Activated T-helper 1 cell treated with anti-CD3 and anti-CD28 coated beads, Interleukin-12 subunit alpha, Interleukin-12 subunit beta, Interleukin-2, Interleukin-4 antibody, amounts not matched to agents 30 ng/mL and 10 ng/mL and 1 ng/mL, durations not matched to agents 14 hours and 24 hours and 36 hours (primary cell): ENCODE measurements at regions not wholly inside any gene's neighbourhood (a gene's known extent, or its start where the extent isn't known, plus 50 kb on each side); places are given as distances from the start of the nearest gene placed in this dataset.

Experiments
- DNase-seq: peaks from one replicate; pipeline ENCODE4 v3.0.0; 2021; ENCODE audit warnings: low spot score
- H3K27ac Mint-ChIP-seq: one replicate; pipeline ENCODE4 v1.8.0; 2021; ENCODE audit warnings: mild to moderate bottlenecking, mixed read lengths
- H3K27me3 Mint-ChIP-seq: one replicate; pipeline ENCODE4 v1.8.0; 2022; ENCODE audit warnings: mild to moderate bottlenecking, moderate library complexity, mixed read lengths; ENCODE audit not compliant: insufficient read depth
- H3K36me3 Mint-ChIP-seq: one replicate; pipeline ENCODE4 v1.8.0; 2021; ENCODE audit warnings: low read depth, mixed read lengths
- H3K4me1 Mint-ChIP-seq: one replicate; pipeline ENCODE4 v1.8.0; 2021; ENCODE audit warnings: low read depth, mixed read lengths
- H3K4me3 Mint-ChIP-seq: one replicate; pipeline ENCODE4 v1.8.0; 2021; ENCODE audit warnings: mild to moderate bottlenecking, moderate library complexity, mixed read lengths
- H3K9me3 Mint-ChIP-seq: one replicate; pipeline ENCODE4 v1.8.0; 2021; ENCODE audit warnings: mixed read lengths
- intact Hi-C: fragments of 100-400 bp; cut with micrococcal nuclease; formaldehyde crosslinking; loops from one replicate; pipeline ENCODE4 v1.15.1; 2024

DNA sequence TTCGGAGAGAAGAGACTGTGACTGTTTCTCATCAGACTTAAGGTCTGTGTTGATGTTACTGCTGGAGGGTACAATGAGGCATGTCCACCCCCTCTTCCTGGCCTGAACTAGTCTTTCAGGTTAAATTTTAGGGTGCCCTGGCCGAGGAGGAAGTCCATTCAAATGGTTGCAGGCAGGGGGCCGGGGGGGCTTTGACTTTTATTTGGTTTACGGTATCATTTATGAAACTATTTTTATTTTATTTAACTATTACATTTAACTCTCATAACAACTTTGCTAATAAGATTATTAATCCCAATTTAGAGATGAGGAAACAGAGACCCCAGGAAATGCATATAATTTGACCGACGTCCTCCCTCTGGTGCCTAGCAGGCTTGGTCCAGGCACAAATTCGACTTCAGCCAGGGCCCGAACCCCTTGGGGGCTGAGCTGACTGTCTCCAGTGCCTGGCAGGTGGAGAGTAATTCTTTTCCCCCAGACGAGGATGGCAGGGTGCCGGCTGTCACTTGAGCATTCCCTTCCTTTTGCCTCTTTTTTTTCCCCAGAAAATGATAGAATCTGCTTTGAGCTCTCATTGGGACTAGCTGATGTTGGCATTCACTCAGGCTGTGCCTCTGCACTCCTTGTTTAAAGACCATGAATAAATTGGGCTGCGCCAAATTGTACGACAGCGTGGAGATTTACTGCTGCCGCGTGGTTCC, 255.3 kb upstream of the SALL3 start:
- no peaks in the 10 kb centered on the region for H3K4me1 Mint-ChIP-seq
- H3K9me3 Mint-ChIP-seq = no peaks in the 10 kb centered on the region
- no peak for DNase-seq
- H3K27me3 Mint-ChIP-seq = peaks cover 4% of the 10 kb centered on the region
- no peak overlapping the region for H3K4me3 Mint-ChIP-seq
- intact Hi-C loops = no loop called here
- no peak overlapping the region for H3K27ac Mint-ChIP-seq
- no peaks in the 10 kb centered on the region for H3K36me3 Mint-ChIP-seq

DNA sequence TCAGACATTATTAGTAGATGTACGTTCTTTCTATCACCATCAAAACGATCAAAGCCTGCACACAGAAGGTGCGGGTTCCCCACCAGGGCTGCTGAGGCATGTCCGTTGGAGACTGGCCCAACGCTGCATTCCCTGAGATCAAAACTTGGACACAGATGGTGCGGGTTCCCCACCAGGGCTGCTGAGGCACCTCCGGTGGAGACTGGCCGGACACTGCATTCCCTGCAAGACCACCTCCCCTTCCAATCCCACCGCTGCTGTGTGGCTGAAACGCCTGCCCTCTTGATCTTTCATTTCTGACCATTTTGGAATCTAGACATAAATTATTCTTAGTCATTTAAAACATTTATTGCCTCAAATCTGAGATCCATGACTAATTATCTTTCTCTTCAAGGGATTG, 254.2 kb upstream of the SALL3 start:
- H3K4me1 Mint-ChIP-seq = no peaks in the 10 kb centered on the region
- H3K27me3 Mint-ChIP-seq = peaks cover 4% of the 10 kb centered on the region
- no peaks in the 10 kb centered on the region for H3K36me3 Mint-ChIP-seq
- intact Hi-C loops = no loop called here
- no peak overlapping the region for H3K4me3 Mint-ChIP-seq
- no peak for DNase-seq
- no peak overlapping the region for H3K27ac Mint-ChIP-seq
- H3K9me3 Mint-ChIP-seq = no peaks in the 10 kb centered on the region

DNA sequence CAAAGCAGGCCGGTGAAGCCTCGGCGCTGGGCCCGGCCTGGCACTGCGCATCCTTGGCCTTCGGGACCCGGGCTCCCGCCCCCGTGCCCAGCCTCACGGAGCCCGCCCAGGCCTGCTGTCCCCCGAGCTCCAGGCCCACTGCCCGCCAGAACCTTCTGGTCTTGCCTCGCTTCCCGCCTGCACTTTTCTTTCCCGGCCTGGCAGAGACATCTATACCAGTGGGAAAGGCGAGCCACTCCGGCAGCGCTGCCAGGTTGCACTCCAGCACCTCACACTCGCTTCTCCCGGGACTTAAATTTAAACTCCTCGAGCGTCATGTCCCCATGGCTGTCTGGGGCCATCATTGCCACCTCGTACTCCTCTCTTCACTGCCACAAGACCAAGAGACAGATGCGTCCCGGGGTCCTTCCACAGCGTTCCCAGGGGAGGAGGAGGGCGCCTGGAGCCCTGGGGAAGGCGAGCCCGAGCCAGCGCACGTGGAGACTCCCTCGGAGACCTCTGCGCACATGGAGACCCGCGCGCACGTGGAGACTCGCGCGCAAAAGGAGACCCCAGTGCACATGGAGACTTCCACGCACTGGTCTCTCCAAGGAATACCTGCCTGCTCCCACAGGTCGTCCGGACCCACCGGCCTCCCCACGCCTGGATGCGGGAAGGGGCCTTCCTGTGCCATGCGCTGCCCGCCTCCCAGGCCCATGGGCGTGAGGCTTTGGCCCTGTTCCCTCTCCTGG, 253.1 kb upstream of the SALL3 start:
- H3K27me3 Mint-ChIP-seq = peaks cover 2% of the 10 kb centered on the region
- DNase-seq = no peak
- intact Hi-C loops = no loop called here
- no peaks in the 10 kb centered on the region for H3K36me3 Mint-ChIP-seq
- H3K9me3 Mint-ChIP-seq = no peaks in the 10 kb centered on the region
- no peak overlapping the region for H3K27ac Mint-ChIP-seq
- H3K4me1 Mint-ChIP-seq = no peaks in the 10 kb centered on the region
- no peak overlapping the region for H3K4me3 Mint-ChIP-seq

DNA sequence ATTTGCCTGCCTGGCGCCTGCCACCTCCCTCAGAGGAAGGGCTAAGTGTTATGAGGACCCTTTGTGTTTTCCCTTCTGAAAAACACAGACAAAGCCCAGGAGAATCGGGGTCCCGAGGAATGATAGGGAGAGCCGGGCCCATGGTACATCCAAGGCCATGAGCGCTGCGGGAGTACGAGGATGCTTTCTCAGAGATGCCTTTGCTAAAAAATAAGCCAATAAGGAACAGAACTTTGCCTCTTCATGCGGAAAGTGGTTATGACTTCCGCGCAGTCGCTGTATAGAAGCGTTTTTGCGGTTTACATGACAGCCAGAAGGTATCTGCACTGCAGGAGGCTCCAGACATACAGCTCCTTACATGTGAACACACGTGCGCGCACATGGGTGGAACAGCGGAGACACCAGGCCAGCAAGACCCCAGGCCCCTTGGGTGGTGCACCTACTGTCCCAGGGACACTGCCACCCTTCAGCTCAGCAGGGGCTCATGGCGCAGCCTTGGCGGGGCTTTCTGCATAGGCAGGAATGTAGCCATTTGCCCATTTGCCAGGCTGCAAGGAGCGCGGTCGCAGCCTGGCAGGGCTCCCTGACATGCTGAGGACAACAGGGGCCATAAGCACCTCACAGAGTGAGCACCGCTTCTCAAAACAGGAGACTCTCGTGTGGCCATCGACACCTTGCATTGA, 252.4 kb upstream of the SALL3 start:
- no peaks in the 10 kb centered on the region for H3K27me3 Mint-ChIP-seq
- no peak overlapping the region for H3K4me3 Mint-ChIP-seq
- H3K27ac Mint-ChIP-seq = no peak overlapping the region
- DNase-seq = no peak
- no peaks in the 10 kb centered on the region for H3K4me1 Mint-ChIP-seq
- H3K36me3 Mint-ChIP-seq = no peaks in the 10 kb centered on the region
- no peaks in the 10 kb centered on the region for H3K9me3 Mint-ChIP-seq
- intact Hi-C loops = no loop called here

DNA sequence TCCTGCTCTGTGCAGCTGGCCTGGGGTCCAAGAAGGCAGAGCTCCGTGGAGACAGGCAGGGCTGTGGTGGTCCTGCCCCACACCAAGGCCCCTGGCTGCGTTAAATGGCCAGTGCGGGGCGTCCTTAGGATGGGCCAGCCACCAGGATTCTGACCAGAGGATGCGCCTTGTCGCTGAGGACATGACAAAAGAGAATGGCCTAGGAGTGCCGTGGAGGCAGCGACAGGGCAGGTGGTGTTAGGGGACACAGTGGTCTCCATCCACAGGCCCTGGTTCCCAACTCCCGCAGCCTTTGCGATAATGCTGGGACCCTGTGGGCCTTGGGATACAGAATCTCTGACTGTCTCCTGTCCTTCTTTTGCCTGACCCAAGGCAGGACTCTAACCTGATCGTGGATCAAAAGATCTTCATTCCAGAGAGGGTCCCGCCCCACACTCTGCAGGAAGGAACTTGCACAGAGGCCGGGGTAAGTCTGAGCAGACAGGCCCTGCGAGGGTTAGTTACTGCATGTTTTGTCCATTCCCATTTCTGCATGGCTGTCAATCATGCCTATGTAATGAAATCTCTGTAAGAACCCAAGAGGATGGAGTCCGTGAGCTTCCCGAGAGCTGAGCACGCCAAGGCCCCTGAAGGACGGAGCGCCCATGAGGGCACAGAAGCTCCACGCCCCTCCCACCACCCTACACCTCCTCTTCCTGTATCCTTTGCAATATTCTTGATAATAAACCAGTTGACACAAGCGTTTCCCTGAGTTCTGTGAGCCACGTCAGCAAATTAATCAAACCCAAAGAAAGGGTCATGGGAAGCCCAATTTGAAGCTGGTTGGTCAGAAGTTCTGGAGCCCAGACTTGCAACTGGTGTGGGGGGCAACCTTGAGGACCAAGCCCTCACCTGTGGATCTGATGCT, 251.5 kb upstream of the SALL3 start:
- Mint-ChIP-seq H3K4me3 (no peak overlapping the region), H3K9me3 (no peaks in the 10 kb centered on the region), H3K27me3 (no peaks in the 10 kb centered on the region), H3K36me3 (no peaks in the 10 kb centered on the region), H3K4me1 (no peaks in the 10 kb centered on the region), H3K27ac (no peak overlapping the region)
- no peak for DNase-seq
- intact Hi-C loops = no loop called here

DNA sequence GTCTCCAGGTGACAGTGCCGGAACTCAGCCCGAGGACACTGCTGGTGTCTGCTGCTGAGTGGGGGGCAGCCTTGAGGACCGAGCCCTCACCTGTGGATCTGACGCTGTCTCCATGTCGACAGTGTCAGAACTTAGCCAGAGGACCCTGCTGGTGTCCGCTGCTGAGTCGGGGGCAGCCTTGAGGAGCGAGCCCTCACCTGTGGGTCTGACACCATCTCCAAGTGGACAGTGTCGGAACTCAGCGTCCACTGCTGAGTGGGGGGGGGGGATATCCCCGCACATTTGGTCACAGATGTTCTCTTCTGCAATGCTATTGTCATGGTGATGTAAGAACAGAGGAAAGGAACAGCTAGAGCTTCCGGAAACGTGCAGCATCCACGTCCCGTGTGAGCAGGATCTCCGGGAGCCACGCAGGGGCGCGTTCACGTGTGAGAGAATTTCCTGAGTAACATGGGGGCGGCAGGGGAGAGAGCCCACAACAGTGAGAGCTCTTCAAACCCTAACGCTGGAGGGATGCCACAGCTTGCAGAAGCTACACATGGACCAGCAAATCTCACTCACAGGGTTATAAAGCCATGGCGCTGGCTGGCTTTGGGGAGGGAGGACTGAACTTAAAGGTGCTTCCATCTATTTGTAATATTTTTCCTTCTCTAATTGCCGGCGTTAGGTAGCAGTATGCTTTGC, 250.7 kb upstream of the SALL3 start:
- Mint-ChIP-seq H3K4me1 (no peaks in the 10 kb centered on the region), H3K27me3 (no peaks in the 10 kb centered on the region), H3K27ac (no peak overlapping the region), H3K36me3 (no peaks in the 10 kb centered on the region), H3K4me3 (no peak overlapping the region), H3K9me3 (no peaks in the 10 kb centered on the region)
- intact Hi-C loops = no loop called here
- no peak for DNase-seq

DNA sequence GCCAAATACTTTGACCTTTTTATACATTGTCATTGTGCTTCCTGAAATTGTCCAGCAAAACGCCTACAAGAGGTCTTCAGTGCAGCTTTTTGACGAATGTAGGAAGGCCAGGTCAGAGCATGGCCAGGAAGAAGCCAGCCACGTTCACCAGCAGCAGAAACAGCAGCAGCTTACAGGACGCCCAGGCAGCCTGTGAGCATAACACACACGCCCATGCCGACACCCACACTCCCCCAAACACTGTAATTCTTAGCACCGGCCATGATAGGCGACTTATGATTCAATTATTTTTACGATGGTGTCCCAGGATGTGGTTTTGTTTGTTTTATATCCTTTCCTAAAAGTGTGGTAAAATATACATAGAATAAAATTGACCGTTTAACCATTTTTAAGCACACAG, 249.1 kb upstream of the SALL3 start:
- H3K4me1 Mint-ChIP-seq = no peaks in the 10 kb centered on the region
- intact Hi-C loops = no loop called here

DNA sequence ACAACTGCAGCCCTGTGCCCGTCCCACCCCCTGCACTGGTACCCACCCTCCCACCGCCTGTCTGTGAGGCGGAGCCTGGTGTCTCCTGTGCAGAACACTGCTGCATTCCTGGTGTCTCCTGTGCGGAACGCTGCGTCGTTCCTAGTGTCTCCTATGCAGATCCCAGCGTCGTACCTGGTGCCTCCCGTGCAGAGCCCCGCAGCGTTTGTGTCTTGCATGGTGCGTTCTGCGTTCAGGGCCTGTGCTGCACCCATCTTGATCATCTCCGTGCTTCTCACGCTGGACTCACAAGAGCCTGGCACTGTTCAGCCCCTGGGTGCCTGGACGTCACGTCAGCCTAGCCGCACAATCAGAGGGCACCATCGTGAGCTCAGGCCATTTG, 248.6 kb upstream of the SALL3 start:
- Mint-ChIP-seq H3K36me3 (no peaks in the 10 kb centered on the region), H3K9me3 (no peaks in the 10 kb centered on the region), H3K4me3 (no peak overlapping the region), H3K27me3 (no peaks in the 10 kb centered on the region), H3K27ac (no peak overlapping the region), H3K4me1 (no peaks in the 10 kb centered on the region)
- DNase-seq = no peak
- intact Hi-C loops = no loop called here

More for the DNA sequence above, 249.1 kb upstream of the SALL3 start:
- no peak overlapping the region for H3K4me3 Mint-ChIP-seq
- H3K9me3 Mint-ChIP-seq = no peaks in the 10 kb centered on the region
- no peaks in the 10 kb centered on the region for H3K36me3 Mint-ChIP-seq
- DNase-seq = no peak
- no peaks in the 10 kb centered on the region for H3K27me3 Mint-ChIP-seq
- H3K27ac Mint-ChIP-seq = no peak overlapping the region

DNA sequence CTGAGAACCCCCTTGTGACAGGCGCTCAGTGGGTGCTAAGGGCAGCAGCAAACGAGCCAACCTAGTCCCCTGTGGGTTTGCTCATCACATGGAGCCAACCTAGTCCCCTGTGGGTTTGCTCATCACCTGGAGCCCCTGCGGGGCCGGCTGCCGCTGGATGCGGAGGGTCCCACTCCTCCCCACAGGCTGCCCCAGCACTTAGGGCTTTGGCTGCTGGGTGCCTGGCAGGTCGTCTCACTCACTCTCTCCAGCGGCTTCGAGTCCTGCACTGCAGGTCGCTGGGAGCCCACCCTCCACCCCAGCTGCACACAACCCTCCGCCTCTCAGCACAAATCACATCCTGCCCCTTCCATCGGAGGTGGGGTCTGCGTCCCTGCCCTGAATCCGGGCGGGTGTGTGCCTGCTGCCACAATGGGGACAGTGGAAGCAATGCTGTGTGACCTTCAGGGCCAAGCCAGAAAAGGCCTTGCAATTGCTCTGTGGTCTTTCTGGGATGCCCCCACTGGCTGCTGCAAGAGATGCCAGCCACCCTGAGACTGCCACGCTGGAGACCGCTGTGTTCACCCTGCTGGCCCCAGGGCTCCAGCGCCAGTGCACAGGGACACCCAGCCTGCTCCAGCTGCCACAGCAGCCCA, 248.1 kb upstream of the SALL3 start:
- Mint-ChIP-seq H3K27me3 (no peaks in the 10 kb centered on the region), H3K27ac (no peak overlapping the region), H3K9me3 (no peaks in the 10 kb centered on the region), H3K36me3 (no peaks in the 10 kb centered on the region), H3K4me3 (no peak overlapping the region), H3K4me1 (no peaks in the 10 kb centered on the region)
- DNase-seq = no peak
- intact Hi-C loops = no loop called here

DNA sequence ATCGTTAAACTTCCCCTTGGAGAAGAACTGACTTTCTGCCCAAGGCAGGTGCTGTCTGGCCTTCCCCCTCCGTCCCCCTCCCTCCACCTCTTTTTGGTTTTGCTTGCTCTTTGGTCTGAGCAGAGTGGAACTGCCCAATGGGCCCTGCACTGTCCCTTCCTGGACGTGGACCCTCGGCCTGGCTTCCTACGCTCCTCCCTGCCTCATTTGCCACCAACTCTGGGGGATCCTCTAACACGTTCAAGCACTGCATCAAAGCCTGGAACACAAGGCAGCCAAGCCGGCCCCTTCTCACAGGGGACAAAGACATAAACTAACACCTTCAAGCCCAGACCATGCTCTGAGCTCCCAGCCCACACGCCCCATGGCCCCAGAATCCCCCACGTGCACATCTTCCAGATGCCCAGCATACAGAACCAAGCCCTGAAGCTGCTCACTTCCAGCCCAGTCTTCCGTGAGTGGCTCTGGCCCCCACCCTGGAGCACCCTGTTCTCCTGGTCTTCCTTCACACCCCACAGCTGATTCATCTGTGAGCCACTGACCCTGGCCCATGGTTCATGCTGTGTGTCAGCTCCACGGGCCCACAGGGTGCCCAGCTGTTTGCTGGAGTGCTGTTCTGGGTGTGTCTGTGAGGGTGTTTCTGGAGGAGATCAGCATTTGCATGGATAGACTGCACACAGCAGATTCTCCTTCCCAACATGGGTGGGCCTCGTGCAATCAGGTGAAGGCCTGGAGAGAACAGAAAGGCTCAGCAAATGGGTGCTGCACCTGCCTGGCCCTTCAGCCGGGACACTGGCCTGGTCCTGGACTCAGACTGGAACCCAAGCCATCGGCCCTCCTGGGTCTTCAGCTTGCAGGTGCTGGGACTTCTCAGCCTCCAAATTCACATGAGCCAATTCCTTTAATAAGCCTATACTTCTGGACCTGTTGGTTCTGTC, 247.1 kb upstream of the SALL3 start:
- Mint-ChIP-seq H3K27ac (no peak overlapping the region), H3K4me3 (no peak overlapping the region), H3K9me3 (no peaks in the 10 kb centered on the region), H3K36me3 (no peaks in the 10 kb centered on the region), H3K27me3 (no peaks in the 10 kb centered on the region), H3K4me1 (no peaks in the 10 kb centered on the region)
- intact Hi-C loops = no loop called here
- DNase-seq = no peak

DNA sequence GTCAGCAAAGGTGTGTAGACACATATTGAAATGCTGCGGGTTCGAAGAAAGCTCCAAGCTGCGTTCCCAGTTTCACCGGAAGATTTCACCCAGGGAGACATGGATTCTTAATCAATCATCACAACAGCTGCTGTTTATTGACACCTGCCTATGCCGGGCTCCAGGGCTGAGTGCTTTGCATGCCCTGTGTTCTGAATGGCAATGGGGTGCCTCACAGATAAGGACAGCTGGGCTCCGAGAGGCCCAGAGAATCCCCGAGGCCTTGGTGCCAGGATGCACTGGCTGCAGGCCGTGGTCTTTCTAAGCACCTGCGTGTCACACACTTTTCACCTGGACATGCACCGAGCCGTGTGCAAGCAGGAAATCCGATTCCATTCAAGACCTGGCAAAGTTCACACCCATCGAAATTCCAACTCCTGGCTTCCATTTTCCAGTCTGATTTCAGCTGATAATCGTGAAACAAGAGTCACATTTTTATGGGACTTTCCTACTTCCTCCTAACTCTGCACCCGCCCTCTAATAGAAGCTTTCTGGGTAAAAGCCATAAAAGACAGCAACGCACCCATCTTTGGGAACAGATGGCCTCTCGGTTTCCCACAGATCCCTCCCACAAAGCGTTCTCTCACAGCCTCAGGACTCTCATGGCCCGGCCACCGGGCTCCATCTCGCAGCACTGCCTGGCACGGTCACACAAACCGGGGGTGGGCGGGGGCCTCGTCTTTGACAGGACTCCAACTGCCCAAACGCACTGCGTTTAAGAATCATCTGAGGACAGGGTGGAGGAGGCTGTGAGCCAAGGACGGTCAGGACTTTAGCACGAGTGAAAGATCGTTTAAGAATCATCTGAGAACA, 245.6 kb upstream of the SALL3 start:
- intact Hi-C loops = no loop called here
- Mint-ChIP-seq H3K36me3 (no peaks in the 10 kb centered on the region), H3K4me3 (no peak overlapping the region), H3K27me3 (no peaks in the 10 kb centered on the region), H3K27ac (no peak overlapping the region), H3K9me3 (no peaks in the 10 kb centered on the region), H3K4me1 (no peaks in the 10 kb centered on the region)
- DNase-seq = no peak
